Gastrocnemius medialis (tissue), 4 donors: ENCODE measurements at regions not wholly inside any gene's neighbourhood (a gene's known extent, or its start where the extent isn't known, plus 50 kb on each side); places are given as distances from the start of the nearest gene placed in this dataset.

Experiments used
- CTCF ChIP-seq, 5 experiments: fragments of 450-650 bp in 3 of 5; fragments of 200-600 bp in 2 of 5; sonication (generic) in 2 of 5; IDR thresholded peaks in 4 of 5; conservative IDR thresholded peaks in 1 of 5; 1 replicate in 4 of 5; 2 replicates in 1 of 5; pipeline ENCODE4 v1.5.1; 2016 to 2019; ENCODE audit warnings: antibody characterized with exemption in 5 of 5, mild to moderate bottlenecking in 3 of 5, moderate library complexity in 3 of 5
- POLR2A ChIP-seq, 2 donors: fragments of 450-650 bp; IDR thresholded peaks; one replicate each; pipeline ENCODE4 v1.6.1; 2017; ENCODE audit warnings: antibody characterized with exemption in 2 of 2, mild to moderate bottlenecking in 2 of 2, moderate library complexity in 2 of 2

- TF ChIP-seq POLR2A (IDR thresholded peaks at IDR 0.05) (no peak), CTCF (IDR thresholded peaks at IDR 0.05 in 4 of 5, conservative IDR thresholded peaks at IDR 0.05 in 1 of 5) (no peak)
Observed at GRCh38 chr2:122749405-122749804, 994.0 kb downstream of the TSN start.
